Ovary (tissue), 7 donors: ENCODE measurements at regions not wholly inside any gene's neighbourhood (a gene's known extent, or its start where the extent isn't known, plus 50 kb on each side); places are given as distances from the start of the nearest gene placed in this dataset.

Experiments
- DNase-seq, 5 donors: peaks; one replicate each; pipeline ENCODE4 v3.0.0-alpha.2; 2019 to 2020
- H3K27ac ChIP-seq, 2 donors: fragments of 200-600 bp; one replicate each; pipeline versions ENCODE4 v1.5.1 to v1.8.0; 2019 to 2022
- H3K27me3 ChIP-seq: fragments of 200-600 bp; one replicate; pipeline ENCODE4 v1.8.0; 2022
- H3K36me3 ChIP-seq: fragments of 200-600 bp; sonication (generic); one replicate; pipeline ENCODE4 v1.5.1; 2019
- H3K4me1 ChIP-seq: one replicate; pipeline ENCODE4 v1.8.1; 2013; ENCODE audit warnings: mild to moderate bottlenecking, moderate library complexity; ENCODE audit not compliant: insufficient read depth
- H3K4me3 ChIP-seq: fragments of 200-600 bp; sonication (generic); one replicate; pipeline ENCODE4 v1.5.1; 2017
- H3K9me3 ChIP-seq, 2 donors: fragments of 200-600 bp in 1 of 2; sonication (generic) in 1 of 2; one replicate each; pipeline versions ENCODE4 v1.5.1 to v1.8.1; 2013 to 2019; ENCODE audit warnings: mild to moderate bottlenecking in 1 of 2, moderate library complexity in 1 of 2
- CTCF ChIP-seq, 3 donors: fragments of 450-650 bp in 2 of 3; fragments of 200-600 bp in 1 of 3; IDR thresholded peaks; one replicate each; pipeline versions ENCODE4 v1.5.1 to v1.8.0; 2016 to 2022; ENCODE audit warnings: antibody characterized with exemption in 3 of 3, mild to moderate bottlenecking in 1 of 3
- EP300 ChIP-seq: sonication (generic); formaldehyde crosslinking; IDR thresholded peaks from one replicate; pipeline ENCODE4 v1.6.1; 2017; ENCODE audit warnings: antibody characterized with exemption
- POLR2A ChIP-seq: fragments of 450-650 bp; IDR thresholded peaks from one replicate; pipeline ENCODE4 v1.6.1; 2017; ENCODE audit warnings: antibody characterized with exemption, mild to moderate bottlenecking, moderate library complexity
- WGBS, 3 donors: extraction: QIAGEN DNeasy Blood & Tissue Kit in 1 of 3; methylation state at CpG; one replicate each; pipeline versions ENCODE4 v1.1.5 to v1.1.7; 2013 to 2017; 5-methylcytosine and 5-hydroxymethylcytosine counted together
- intact Hi-C, 4 donors: fragments of 100-400 bp; cut with DNase I; formaldehyde crosslinking; loops; one replicate each; pipeline versions ENCODE4 v1.11.0 to v1.15.1; 2022 to 2023
- donor health status: DM: no; HTN: no; CAD: no; lungs with moderate emphysema.
- donor health status: DM: no; HTN: no; CAD: no.
- donor health status: Bipolar disorder and iron deficiency.
- donor health status: DM: no; HTN: no; CAD: no.
- donor health status: DM: yes; HTN: yes; CAD: no.

DNA sequence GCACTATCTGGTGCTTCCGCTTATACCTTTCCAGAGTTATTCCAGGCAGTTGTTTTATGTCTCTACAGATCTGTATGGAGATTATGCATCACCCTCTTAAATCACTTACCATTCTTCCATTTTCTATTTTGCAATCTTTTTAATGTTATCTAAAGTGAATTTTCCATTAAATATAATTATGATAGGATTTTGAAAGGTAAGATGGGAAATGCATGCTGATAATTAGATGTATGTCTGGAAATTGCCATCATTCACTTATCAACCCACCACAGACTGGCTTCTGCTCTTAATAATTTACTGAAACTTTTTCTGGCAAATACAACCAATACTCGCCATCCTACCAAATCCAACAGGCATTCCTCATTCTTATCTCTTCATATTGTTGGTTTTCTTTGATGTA is 227.4 kb upstream of the MC4R start:
- Histone ChIP-seq H3K4me1 (no peaks in the 10 kb centered on the region), H3K4me3 (no peak overlapping the region), H3K27ac (no peak overlapping the region), H3K9me3 (no peaks in the 10 kb centered on the region), H3K36me3 (no peaks in the 10 kb centered on the region), H3K27me3 (no peaks in the 10 kb centered on the region)
- WGBS, 3 donors: 86 to 95% (median 86%) methylated on average over 2 of the region's 2 CpGs
- intact Hi-C loops: no loop called here
- no peak for DNase-seq
- TF ChIP-seq CTCF (IDR thresholded peaks at IDR 0.05): no peak
- no peak for TF ChIP-seq POLR2A
- no peak for TF ChIP-seq EP300

- intact Hi-C loops: no loop called here
- Histone ChIP-seq H3K27me3 (no peaks in the 10 kb centered on the region), H3K36me3 (no peaks in the 10 kb centered on the region), H3K4me3 (no peak overlapping the region), H3K4me1 (no peaks in the 10 kb centered on the region), H3K9me3 (no peaks in the 10 kb centered on the region), H3K27ac (no peak overlapping the region)
- TF ChIP-seq POLR2A (no peak), EP300 (no peak), CTCF (IDR thresholded peaks at IDR 0.05) (no peak)
- DNase-seq: no peak
- 15 to 43% (median 25%) methylated on average over 2 of the region's 2 CpGs for WGBS, 3 donors
These were observed 228.7 kb upstream of the MC4R start for GRCh38 chr18:60601249-60601648.

DNA sequence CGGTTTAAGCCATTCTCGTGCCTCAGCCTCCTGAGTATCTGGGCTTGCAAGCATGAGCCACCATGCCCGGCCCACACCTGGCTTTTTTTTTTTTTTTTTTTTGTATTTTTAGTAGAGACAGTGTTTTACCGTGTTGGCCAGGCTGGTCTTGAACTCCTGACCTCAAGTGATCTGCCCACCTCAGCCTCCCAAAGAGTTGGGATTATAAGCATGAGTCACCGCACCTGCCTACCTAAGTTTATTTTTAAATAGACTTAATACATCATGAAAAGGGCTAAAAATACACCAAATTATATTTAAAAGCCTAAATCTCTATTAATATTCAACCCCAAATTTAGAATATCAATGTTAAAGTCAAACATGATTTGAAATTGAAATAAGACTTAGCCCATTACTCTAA is 250.8 kb upstream of the MC4R start:
- intact Hi-C loops: no loop called here
- no peaks in the 10 kb centered on the region for H3K4me1 ChIP-seq
- H3K36me3 ChIP-seq: no peaks in the 10 kb centered on the region
- peaks cover 3% of the 10 kb centered on the region for H3K27me3 ChIP-seq
- H3K9me3 ChIP-seq: no peaks in the 10 kb centered on the region
- WGBS, 3 donors: 84 to 92% (median 86%) methylated on average over 5 of the region's 5 CpGs
- no peak overlapping the region for H3K27ac ChIP-seq
- H3K4me3 ChIP-seq: no peak overlapping the region
- no peak for TF ChIP-seq EP300
- TF ChIP-seq CTCF (IDR thresholded peaks at IDR 0.05): no peak
- TF ChIP-seq POLR2A: no peak
- no peak for DNase-seq

DNA sequence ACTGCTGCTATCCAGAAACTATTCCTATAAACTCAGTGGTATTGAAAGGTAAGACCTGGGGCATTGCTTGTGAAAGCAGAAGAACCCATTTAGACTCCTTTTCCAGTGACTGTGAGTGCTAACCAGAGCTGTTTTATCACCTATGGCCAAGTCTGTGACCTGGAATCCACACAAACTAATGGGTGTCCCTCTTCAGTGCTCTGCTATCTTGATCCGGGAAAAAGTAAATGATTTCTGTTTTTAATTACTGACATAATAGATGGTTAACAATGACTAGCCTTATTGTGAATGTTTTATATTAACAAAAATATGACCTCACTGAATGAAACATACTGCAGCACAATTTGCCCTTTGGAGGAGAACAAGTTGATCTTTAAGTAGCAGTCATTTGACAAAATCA is 251.6 kb upstream of the MC4R start:
- 93 to 100% (median 94%) methylated on average over 1 of the region's 1 CpG for WGBS, 3 donors
- no peak for TF ChIP-seq CTCF (IDR thresholded peaks at IDR 0.05)
- TF ChIP-seq EP300: no peak
- no peak for TF ChIP-seq POLR2A
- H3K27me3 ChIP-seq: peaks cover 3% of the 10 kb centered on the region
- H3K36me3 ChIP-seq: no peaks in the 10 kb centered on the region
- no peak overlapping the region for H3K4me3 ChIP-seq
- H3K9me3 ChIP-seq: no peaks in the 10 kb centered on the region
- DNase-seq: no peak
- no peaks in the 10 kb centered on the region for H3K4me1 ChIP-seq
- intact Hi-C loops: no loop called here
- H3K27ac ChIP-seq: no peak overlapping the region

DNA sequence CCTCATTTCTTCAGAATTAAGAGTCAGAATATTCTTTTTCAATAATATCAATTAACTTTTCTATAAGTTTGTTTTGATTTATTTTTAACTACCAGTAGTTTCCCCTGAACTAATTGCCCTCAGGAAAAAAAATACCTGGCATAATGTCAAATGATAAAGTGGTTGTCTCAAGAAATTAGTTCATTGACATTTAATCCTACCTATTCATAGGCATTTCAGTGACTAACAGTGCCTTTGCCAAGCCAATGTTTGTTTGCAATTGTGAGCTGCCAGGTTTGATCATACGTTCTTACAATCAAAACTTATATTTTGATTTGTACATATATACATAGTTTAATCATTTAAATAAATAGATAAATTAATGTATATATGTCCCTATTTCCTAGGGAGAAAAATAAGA is 267.3 kb upstream of the MC4R start:
- Histone ChIP-seq H3K4me1 (no peaks in the 10 kb centered on the region), H3K36me3 (no peaks in the 10 kb centered on the region), H3K27ac (no peak overlapping the region), H3K27me3 (no peaks in the 10 kb centered on the region), H3K9me3 (no peaks in the 10 kb centered on the region), H3K4me3 (no peak overlapping the region)
- intact Hi-C loops: no loop called here
- WGBS, 3 donors: 61 to 78% (median 65%) methylated on average over 1 of the region's 1 CpG
- DNase-seq: no peak
- TF ChIP-seq EP300 (no peak), POLR2A (no peak), CTCF (IDR thresholded peaks at IDR 0.05) (no peak)
